NCI-H82 treated with DMSO at 0.1 percent for 48 hours (cell line): ENCODE measurements at regions not wholly inside any gene's neighbourhood (a gene's known extent, or its start where the extent isn't known, plus 50 kb on each side); places are given as distances from the start of the nearest gene placed in this dataset.
A peak's percentile ranks its signal among the peaks of the same experiment; 100 is the strongest.
"Not testable (repeated sequence)": the region's sequence is repeated elsewhere in the genome, so short reads cannot be mapped to it uniquely, and the experiment has no call there.

Source experiments
- DNase-seq: peaks from one replicate; lab custom pipeline; 2025; ENCODE audit not compliant: unreplicated experiment; lab: John Stamatoyannopoulos, UW

- no peak for DNase-seq
Measured at GRCh38 chr13:42373048-42373812, 101.3 kb downstream of the AKAP11 start.

GRCh38 chr13:42375663-42376062 lies 103.7 kb downstream of the AKAP11 start:
- no peak for DNase-seq

GRCh38 chr13:42377640-42378382 lies 105.9 kb downstream of the AKAP11 start:
- no peak for DNase-seq

- DNase-seq = no peak
Measured at GRCh38 chr13:42378383-42378780, 106.4 kb downstream of the AKAP11 start.

- DNase-seq = no peak
Measured at GRCh38 chr13:42379241-42379640, 107.3 kb downstream of the AKAP11 start.

- DNase-seq = no peak
Measured at GRCh38 chr13:42380420-42381164, 108.6 kb downstream of the AKAP11 start.

- no peak for DNase-seq
Measured at GRCh38 chr13:42381165-42381425, 109.1 kb downstream of the AKAP11 start.

GRCh38 chr13:42381426-42381825 lies 109.5 kb downstream of the AKAP11 start:
- not testable (repeated sequence) for DNase-seq

- no peak for DNase-seq
Measured at GRCh38 chr13:42383025-42383424, 111.1 kb downstream of the AKAP11 start.

GRCh38 chr13:42384265-42384664 lies 112.3 kb downstream of the AKAP11 start:
- no peak for DNase-seq

- no peak for DNase-seq
Measured at GRCh38 chr13:42388326-42388725, 116.4 kb downstream of the AKAP11 start.

- DNase-seq = no peak
Measured at GRCh38 chr13:42389041-42389440, 117.1 kb downstream of the AKAP11 start.

- no peak for DNase-seq
Measured at GRCh38 chr13:42392180-42392579, 120.2 kb downstream of the AKAP11 start.

GRCh38 chr13:42392716-42393572 lies 121.0 kb downstream of the AKAP11 start:
- DNase-seq = peak; percentile 51

GRCh38 chr13:42393573-42394360 lies 121.8 kb downstream of the AKAP11 start:
- no peak for DNase-seq

GRCh38 chr13:42394361-42394708 lies 122.4 kb downstream of the AKAP11 start:
- no peak for DNase-seq

- DNase-seq = no peak
Measured at GRCh38 chr13:42394711-42395085, 122.7 kb downstream of the AKAP11 start.

GRCh38 chr13:42395086-42395821 lies 123.3 kb downstream of the AKAP11 start:
- DNase-seq = no peak

- no peak for DNase-seq
Measured at GRCh38 chr13:42396501-42396900, 124.5 kb downstream of the AKAP11 start.
